Ascending aorta (tissue), 2 donors: ENCODE measurements at regions not wholly inside any gene's neighbourhood (a gene's known extent, or its start where the extent isn't known, plus 50 kb on each side); places are given as distances from the start of the nearest gene placed in this dataset.

ENCODE experiments used
- DNase-seq, 2 donors: peaks; one replicate each; pipeline ENCODE4 v3.0.0-alpha.2; 2019; ENCODE audit warnings: low spot score in 2 of 2
- H3K27ac ChIP-seq, 2 donors: fragments of 200-600 bp; sonication (generic); one replicate each; pipeline ENCODE4 v1.5.1; 2016 to 2017; ENCODE audit warnings: mild to moderate bottlenecking in 1 of 2
- H3K27me3 ChIP-seq: fragments of 200-600 bp; sonication (generic); one replicate; pipeline ENCODE4 v1.5.1; 2017
- H3K36me3 ChIP-seq, 2 donors: fragments of 200-600 bp; sonication (generic); one replicate each; pipeline ENCODE4 v1.5.1; 2016
- H3K4me1 ChIP-seq, 2 donors: fragments of 200-600 bp; sonication (generic); one replicate each; pipeline ENCODE4 v1.5.1; 2016 to 2017; ENCODE audit warnings: mild to moderate bottlenecking in 1 of 2
- H3K4me3 ChIP-seq, 2 donors: fragments of 200-600 bp; sonication (generic); one replicate each; pipeline ENCODE4 v1.5.1; 2016 to 2017; ENCODE audit warnings: mild to moderate bottlenecking in 1 of 2
- H3K9me3 ChIP-seq, 2 donors: fragments of 200-600 bp; sonication (generic); one replicate each; pipeline ENCODE4 v1.5.1; 2016
- intact Hi-C: fragments of 100-400 bp; cut with DNase I; formaldehyde crosslinking; loops from one replicate; pipeline ENCODE4 v1.15.1; 2023
- TF ChIP-seq, protein P1 (sequence below), 3 experiments: fragments of 200-600 bp in 2 of 3; fragments of 450-650 bp in 1 of 3; sonication (generic) in 2 of 3; IDR thresholded peaks; one replicate each; pipeline ENCODE4 v1.5.1; 2016 to 2019; ENCODE audit warnings: antibody characterized with exemption in 3 of 3, mild to moderate bottlenecking in 1 of 3, moderate library complexity in 1 of 3

DNA sequence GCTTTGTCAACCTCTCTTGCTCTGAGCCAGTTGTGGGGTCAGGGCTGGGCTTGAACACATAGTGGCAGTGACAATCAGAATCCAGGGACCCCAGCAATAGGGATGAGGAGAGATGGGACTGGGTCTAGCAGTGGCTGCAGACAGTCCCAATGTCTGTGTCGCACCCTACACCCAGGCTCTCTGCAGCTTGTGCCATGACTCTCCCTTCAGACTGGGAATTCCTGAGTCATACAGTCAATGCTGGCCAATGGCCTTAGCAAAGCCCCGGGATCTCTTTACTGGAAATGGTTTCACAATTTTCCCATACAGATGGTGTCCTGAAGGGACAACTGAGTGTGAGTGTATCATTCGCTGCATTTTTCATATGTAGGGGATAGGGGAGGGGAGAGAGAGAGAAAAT, 74.2 kb upstream of the CELF4 start:
- intact Hi-C loops, result no loop called here
- Histone ChIP-seq H3K27ac (no peak overlapping the region), H3K4me1 (no peaks in the 10 kb centered on the region), H3K27me3 (no peaks in the 10 kb centered on the region), H3K9me3 (peaks cover under 1 to 4% of the 10 kb centered on the region in 2 donors), H3K4me3 (no peak overlapping the region), H3K36me3 (no peaks in the 10 kb centered on the region)
- no peak for DNase-seq
- TF ChIP-seq, protein P1, sequence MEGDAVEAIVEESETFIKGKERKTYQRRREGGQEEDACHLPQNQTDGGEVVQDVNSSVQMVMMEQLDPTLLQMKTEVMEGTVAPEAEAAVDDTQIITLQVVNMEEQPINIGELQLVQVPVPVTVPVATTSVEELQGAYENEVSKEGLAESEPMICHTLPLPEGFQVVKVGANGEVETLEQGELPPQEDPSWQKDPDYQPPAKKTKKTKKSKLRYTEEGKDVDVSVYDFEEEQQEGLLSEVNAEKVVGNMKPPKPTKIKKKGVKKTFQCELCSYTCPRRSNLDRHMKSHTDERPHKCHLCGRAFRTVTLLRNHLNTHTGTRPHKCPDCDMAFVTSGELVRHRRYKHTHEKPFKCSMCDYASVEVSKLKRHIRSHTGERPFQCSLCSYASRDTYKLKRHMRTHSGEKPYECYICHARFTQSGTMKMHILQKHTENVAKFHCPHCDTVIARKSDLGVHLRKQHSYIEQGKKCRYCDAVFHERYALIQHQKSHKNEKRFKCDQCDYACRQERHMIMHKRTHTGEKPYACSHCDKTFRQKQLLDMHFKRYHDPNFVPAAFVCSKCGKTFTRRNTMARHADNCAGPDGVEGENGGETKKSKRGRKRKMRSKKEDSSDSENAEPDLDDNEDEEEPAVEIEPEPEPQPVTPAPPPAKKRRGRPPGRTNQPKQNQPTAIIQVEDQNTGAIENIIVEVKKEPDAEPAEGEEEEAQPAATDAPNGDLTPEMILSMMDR (IDR thresholded peaks at IDR 0.05), result no peak

DNA sequence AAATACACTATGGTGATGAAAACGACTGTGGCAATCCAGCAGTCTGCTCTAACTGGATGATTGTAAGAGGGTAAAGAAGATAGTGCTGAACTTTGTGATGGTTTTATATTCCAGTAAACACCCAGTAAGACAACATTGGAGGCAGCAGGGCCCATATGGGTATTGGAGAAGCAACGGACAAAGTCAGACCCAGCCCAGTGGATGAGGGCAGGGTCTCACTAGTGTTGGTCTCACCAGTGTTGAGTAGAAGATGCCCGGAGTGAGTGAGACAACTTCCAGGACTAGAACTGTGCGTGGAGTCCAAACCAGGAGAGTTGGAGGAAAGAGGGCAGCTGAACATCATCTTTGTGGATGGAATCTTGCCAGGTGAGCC, 71.9 kb upstream of the CELF4 start:
- no peaks in the 10 kb centered on the region for H3K36me3 ChIP-seq
- H3K27ac ChIP-seq, result no peak overlapping the region
- no peak overlapping the region for H3K4me3 ChIP-seq
- no peaks in the 10 kb centered on the region for H3K27me3 ChIP-seq
- intact Hi-C loops, result no loop called here
- H3K4me1 ChIP-seq, result no peaks in the 10 kb centered on the region
- TF ChIP-seq, protein P1 (IDR thresholded peaks at IDR 0.05), result no peak
- no peaks in the 10 kb centered on the region for H3K9me3 ChIP-seq
- DNase-seq, result no peak

DNA sequence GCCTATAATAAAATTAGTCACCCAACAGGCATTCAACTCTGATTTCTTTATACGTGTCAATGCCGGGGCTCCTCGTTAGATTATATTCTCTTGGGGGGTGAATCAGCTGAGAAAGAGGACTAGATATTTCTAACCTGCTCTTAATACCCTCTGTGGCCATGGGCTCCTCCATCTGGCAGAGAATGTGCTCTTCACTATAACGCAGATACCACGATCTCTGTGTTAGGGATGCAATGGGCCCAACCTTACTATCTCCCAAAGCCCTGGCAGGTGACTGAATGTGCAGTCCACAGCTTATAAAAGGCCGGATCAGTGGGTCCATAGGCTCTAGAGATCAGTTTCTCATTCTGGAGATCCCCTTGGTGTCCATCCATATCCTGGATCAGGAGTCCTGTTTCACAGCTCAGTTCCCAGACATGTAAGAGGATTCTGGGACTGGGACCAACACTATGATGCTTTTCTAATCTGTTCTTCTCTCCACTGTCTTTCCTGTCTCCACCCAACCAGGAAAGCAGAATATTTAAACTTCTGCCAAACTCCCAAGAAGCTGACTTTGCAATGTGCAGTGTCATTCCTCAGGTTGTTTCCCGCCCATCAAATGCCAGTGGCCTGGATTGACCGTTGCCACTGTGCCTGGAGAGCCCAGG, 71.4 kb upstream of the CELF4 start:
- TF ChIP-seq, protein P1 (IDR thresholded peaks at IDR 0.05), result no peak
- no peak overlapping the region for H3K27ac ChIP-seq
- no peaks in the 10 kb centered on the region for H3K36me3 ChIP-seq
- H3K4me3 ChIP-seq, result no peak overlapping the region
- H3K27me3 ChIP-seq, result no peaks in the 10 kb centered on the region
- intact Hi-C loops, result no loop called here
- H3K4me1 ChIP-seq, result no peaks in the 10 kb centered on the region
- DNase-seq, result no peak
- no peaks in the 10 kb centered on the region for H3K9me3 ChIP-seq

DNA sequence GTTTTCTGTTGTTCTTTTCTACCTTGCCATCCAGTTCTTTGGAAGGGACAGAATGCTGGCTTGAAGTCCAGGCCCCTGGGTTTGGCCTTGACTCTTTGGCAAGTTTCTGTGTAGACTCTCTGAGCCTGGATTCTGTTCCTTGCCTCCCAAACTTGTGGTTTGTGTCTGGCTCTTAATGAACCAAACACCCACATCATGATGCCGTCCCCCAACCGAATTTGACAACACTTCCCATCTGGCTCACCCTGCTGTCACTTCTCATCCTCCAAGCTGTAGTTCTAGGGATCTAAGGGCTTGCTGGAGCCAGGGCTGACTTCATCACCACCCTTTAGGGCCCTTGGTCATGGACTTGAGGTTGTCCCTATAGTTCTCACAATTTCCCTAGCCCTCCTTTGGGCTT, 68.9 kb upstream of the CELF4 start:
- no peaks in the 10 kb centered on the region for H3K36me3 ChIP-seq
- no peak overlapping the region for H3K27ac ChIP-seq
- no peaks in the 10 kb centered on the region for H3K4me1 ChIP-seq
- intact Hi-C loops, result no loop called here
- TF ChIP-seq, protein P1 (IDR thresholded peaks at IDR 0.05), result no peak
- DNase-seq, result no peak
- H3K9me3 ChIP-seq, result no peaks in the 10 kb centered on the region
- no peak overlapping the region for H3K4me3 ChIP-seq
- no peaks in the 10 kb centered on the region for H3K27me3 ChIP-seq

DNA sequence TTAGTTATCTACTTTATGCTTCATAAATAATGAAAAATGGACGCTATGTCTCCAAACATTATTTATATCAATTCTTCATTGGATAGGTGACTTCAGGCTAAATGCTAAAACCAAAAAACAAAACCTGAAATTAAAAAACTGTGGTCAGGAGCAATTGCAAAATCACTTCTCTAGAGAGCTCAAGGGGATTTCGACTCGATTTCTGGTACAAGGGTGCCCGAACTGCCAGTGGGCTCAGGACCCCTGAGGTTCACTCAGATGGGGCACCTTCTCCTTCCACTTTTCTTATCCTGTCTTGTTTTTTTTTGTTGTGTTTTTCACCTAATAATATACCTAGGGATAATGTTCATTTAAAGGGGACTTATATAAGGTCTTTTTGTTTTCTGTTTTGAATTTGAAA, 65.8 kb upstream of the CELF4 start:
- intact Hi-C loops, result no loop called here
- Histone ChIP-seq H3K4me3 (no peak overlapping the region), H3K9me3 (no peaks in the 10 kb centered on the region), H3K27ac (no peak overlapping the region), H3K4me1 (no peaks in the 10 kb centered on the region), H3K27me3 (no peaks in the 10 kb centered on the region), H3K36me3 (no peaks in the 10 kb centered on the region)
- no peak for DNase-seq
- TF ChIP-seq, protein P1 (IDR thresholded peaks at IDR 0.05), result no peak

DNA sequence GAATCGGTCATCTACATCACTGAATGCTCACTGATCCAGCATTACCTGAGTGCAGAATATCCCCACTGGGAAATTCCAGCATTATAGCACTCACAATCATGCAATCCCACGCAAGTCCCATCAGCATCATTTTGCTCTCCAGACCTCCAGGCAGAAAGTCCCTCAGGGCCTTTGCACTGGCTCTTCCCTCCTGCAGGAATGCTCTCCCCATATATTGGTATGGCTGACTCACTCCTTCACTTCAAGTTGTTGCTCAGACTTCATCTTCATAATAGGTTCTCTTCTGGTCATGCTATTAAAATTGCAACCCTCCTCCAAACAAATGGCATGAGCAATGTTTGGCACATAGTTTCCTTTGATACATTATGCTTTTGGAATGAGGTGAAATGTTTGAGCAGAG, 64.7 kb upstream of the CELF4 start:
- Histone ChIP-seq H3K9me3 (no peaks in the 10 kb centered on the region), H3K4me3 (no peak overlapping the region), H3K36me3 (no peaks in the 10 kb centered on the region), H3K4me1 (no peaks in the 10 kb centered on the region), H3K27ac (no peak overlapping the region), H3K27me3 (no peaks in the 10 kb centered on the region)
- intact Hi-C loops, result no loop called here
- TF ChIP-seq, protein P1 (IDR thresholded peaks at IDR 0.05), result no peak
- no peak for DNase-seq
